ENCODE measurements at regions not wholly inside any gene's neighbourhood (a gene's known extent, or its start where the extent isn't known, plus 50 kb on each side); places are given as distances from the start of the nearest gene placed in this dataset.
A peak's percentile ranks its signal among the peaks of the same experiment; 100 is the strongest.

DNA sequence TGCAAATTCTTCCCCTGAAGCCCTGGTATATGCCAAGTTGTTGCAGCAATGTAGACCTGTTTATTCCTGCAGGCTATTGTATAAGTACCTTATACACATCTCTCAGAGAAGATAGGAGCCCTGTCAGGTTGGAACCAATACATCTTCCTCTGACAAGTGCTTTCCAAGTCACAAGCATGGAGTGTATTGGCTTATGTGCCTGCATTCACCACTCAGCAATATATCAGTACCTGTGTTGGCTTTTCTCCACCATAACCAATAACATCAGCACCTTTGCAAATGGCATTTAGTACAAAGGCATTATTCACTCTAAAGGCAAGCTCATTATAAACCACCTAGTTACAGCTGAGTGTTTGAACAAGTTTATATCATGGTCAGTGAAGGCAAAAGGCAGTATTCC, 611.7 kb upstream of the CNTN5 start:
- Histone ChIP-seq H3K27me3 (ENCODE audit: insufficient read depth, low read depth) (no peaks in the 10 kb centered on the region), H3K27ac (no peak overlapping the region), H4K20me1 (ENCODE audit: insufficient read depth) (no peaks in the 10 kb centered on the region), H3K36me3 (ENCODE audit: low read depth) (no peaks in the 10 kb centered on the region), H2AFZ (no peak overlapping the region), H3K4me1 (replicated peaks; ENCODE audit: insufficient read depth) (no peaks in the 10 kb centered on the region), H3K9me2 (ENCODE audit: insufficient read depth) (no peaks in the 10 kb centered on the region), H3K9me3 (ENCODE audit: insufficient read depth, low read depth) (no peaks in the 10 kb centered on the region), H3F3A (ENCODE audit: insufficient read depth, low read depth) (no peaks in the 10 kb centered on the region), H3K79me2 (ENCODE audit: low read depth) (no peaks in the 10 kb centered on the region), H3K4me2 (no peak overlapping the region), H3K4me3 (no peak overlapping the region)
- CTCF ChIA-PET: no interaction called here
- no TSS peak for BruUV-seq (replicated peaks)
- no peak for DNase-seq
- POLR2A ChIA-PET (ENCODE audit: unreplicated experiment): no interaction called here
- TF ChIP-seq, protein P1, sequence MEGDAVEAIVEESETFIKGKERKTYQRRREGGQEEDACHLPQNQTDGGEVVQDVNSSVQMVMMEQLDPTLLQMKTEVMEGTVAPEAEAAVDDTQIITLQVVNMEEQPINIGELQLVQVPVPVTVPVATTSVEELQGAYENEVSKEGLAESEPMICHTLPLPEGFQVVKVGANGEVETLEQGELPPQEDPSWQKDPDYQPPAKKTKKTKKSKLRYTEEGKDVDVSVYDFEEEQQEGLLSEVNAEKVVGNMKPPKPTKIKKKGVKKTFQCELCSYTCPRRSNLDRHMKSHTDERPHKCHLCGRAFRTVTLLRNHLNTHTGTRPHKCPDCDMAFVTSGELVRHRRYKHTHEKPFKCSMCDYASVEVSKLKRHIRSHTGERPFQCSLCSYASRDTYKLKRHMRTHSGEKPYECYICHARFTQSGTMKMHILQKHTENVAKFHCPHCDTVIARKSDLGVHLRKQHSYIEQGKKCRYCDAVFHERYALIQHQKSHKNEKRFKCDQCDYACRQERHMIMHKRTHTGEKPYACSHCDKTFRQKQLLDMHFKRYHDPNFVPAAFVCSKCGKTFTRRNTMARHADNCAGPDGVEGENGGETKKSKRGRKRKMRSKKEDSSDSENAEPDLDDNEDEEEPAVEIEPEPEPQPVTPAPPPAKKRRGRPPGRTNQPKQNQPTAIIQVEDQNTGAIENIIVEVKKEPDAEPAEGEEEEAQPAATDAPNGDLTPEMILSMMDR (conservative IDR thresholded peaks at IDR 0.05): no peak
- TF ChIP-seq EZH2 (IDR thresholded peaks at IDR 0.05; ENCODE audit: low read depth): no peak
- intact Hi-C loops (cut with micrococcal nuclease; ENCODE audit: unreplicated experiment): no loop called here

DNA sequence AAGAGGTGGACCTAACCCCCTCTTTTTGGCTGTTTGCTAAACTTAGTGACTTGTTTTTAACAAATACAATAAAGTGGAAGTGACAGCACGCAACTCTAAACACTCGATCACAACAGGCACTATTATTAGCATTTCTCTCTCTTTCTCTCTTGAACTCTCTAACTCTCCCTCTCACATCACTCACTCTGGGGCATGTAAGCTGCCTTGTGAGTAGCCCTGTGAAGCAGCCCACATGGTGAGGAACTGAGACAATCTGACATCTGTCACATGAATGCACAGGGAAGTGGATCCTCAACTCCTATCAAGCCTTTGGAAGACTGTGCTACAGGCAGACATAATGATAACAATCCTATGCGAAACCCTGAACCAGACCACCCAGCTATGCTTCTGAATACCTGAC, 609.0 kb upstream of the CNTN5 start:
- no peak overlapping the region for H3K4me3 ChIP-seq
- H3K27me3 ChIP-seq (ENCODE audit: insufficient read depth, low read depth): no peaks in the 10 kb centered on the region
- peak overlapping the region; percentile 18; the same call in 1 of the 2 replicates for H3K4me2 ChIP-seq
- no peaks in the 10 kb centered on the region for H3K79me2 ChIP-seq (ENCODE audit: low read depth)
- H3K27ac ChIP-seq: no peak overlapping the region
- intact Hi-C loops (cut with micrococcal nuclease; ENCODE audit: unreplicated experiment): no loop called here
- no peak for TF ChIP-seq EZH2 (IDR thresholded peaks at IDR 0.05; ENCODE audit: low read depth)
- TF ChIP-seq, protein P1 (conservative IDR thresholded peaks at IDR 0.05): no peak
- CTCF ChIA-PET: no interaction called here
- POLR2A ChIA-PET (ENCODE audit: unreplicated experiment): no interaction called here
- H2AFZ ChIP-seq: no peak overlapping the region
- no peaks in the 10 kb centered on the region for H3K4me1 ChIP-seq (replicated peaks; ENCODE audit: insufficient read depth)
- no peaks in the 10 kb centered on the region for H3K9me2 ChIP-seq (ENCODE audit: insufficient read depth)
- no peaks in the 10 kb centered on the region for H3K9me3 ChIP-seq (ENCODE audit: insufficient read depth, low read depth)
- no peak for DNase-seq
- H3K36me3 ChIP-seq (ENCODE audit: low read depth): no peaks in the 10 kb centered on the region
- H3F3A ChIP-seq (ENCODE audit: insufficient read depth, low read depth): no peaks in the 10 kb centered on the region
- H4K20me1 ChIP-seq (ENCODE audit: insufficient read depth): no peaks in the 10 kb centered on the region
- BruUV-seq (replicated peaks): no TSS peak

DNA sequence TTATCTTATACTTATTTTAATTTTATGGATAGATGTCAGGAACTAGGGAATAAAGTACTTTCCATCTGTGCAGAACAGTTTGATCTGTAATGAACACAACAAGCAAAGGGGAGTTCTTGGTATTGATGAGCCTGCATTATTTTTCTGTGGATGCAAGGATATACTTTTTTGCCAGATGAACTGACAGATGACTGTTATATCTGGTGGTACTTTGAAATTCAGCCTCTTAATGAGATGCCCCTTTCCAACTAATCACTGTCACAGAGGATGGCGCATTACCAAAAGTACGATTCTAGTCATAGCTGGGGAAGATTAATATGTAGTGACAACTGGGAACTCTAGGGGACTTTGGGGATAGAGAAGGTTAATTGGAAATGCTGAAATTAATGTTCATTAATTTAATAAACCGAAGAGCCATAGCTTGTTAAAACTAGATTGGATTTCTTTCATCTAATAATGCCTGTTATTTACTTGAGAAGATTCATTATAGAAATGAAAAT, 603.4 kb upstream of the CNTN5 start:
- H3K79me2 ChIP-seq (ENCODE audit: low read depth): no peaks in the 10 kb centered on the region
- no peaks in the 10 kb centered on the region for H3F3A ChIP-seq (ENCODE audit: insufficient read depth, low read depth)
- 0 out of 2 replicates have a peak, but pooled peaks cover 3% of the 10 kb centered on the region for H3K9me3 ChIP-seq (ENCODE audit: insufficient read depth, low read depth)
- no peak overlapping the region for H3K4me3 ChIP-seq
- H3K27me3 ChIP-seq (ENCODE audit: insufficient read depth, low read depth): no peaks in the 10 kb centered on the region
- no peak overlapping the region for H3K4me2 ChIP-seq
- H2AFZ ChIP-seq: no peak overlapping the region
- no peak for DNase-seq
- no peaks in the 10 kb centered on the region for H3K36me3 ChIP-seq (ENCODE audit: low read depth)
- ChIA-PET CTCF (interaction anchor here (0.5 kb wide), 1 partner anchor 598 kb away, joined by 3 read pairs; no protein-coding TSS in a partner anchor), POLR2A (ENCODE audit: unreplicated experiment) (no interaction called here)
- H4K20me1 ChIP-seq (ENCODE audit: insufficient read depth): no peaks in the 10 kb centered on the region
- H3K9me2 ChIP-seq (ENCODE audit: insufficient read depth): no peaks in the 10 kb centered on the region
- TF ChIP-seq EZH2 (IDR thresholded peaks at IDR 0.05; ENCODE audit: low read depth): no peak
- TF ChIP-seq, protein P1 (conservative IDR thresholded peaks at IDR 0.05): no peak
- BruUV-seq (replicated peaks): no TSS peak
- H3K4me1 ChIP-seq (replicated peaks; ENCODE audit: insufficient read depth): no peaks in the 10 kb centered on the region
- intact Hi-C loops (cut with micrococcal nuclease; ENCODE audit: unreplicated experiment): no loop called here
- no peak overlapping the region for H3K27ac ChIP-seq

Data from PC-9 (cell line).